Umbilical cord (tissue), 1 donor: ENCODE measurements at regions not wholly inside any gene's neighbourhood (a gene's known extent, or its start where the extent isn't known, plus 50 kb on each side); places are given as distances from the start of the nearest gene placed in this dataset.
"Not testable (repeated sequence)": the region's sequence is repeated elsewhere in the genome, so short reads cannot be mapped to it uniquely, and the experiment has no call there.

Experiments used
- DNase-seq: peaks from one replicate; pipeline ENCODE4 v3.0.0-alpha.2; 2015; ENCODE audit warnings: low spot score

DNA sequence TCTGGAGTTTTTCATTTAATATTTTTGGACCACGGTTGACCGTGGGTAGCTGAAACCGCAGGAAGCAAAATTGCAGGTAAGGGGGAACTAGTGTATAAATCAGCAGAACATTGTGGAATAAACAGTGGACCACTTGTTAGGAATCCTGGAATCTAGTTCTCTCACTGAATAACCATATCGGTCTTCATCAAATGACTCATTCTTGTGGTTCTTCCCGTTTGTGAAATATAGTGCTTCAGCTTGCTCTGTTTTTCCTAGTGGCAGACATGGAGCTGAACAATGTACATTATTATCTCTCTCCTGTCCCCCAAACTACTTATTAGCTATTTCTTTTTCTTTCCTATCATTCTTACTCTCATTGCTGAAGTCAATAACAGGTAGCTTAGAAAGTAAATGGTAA lies 61.9 kb downstream of the HSPA13 start:
- DNase-seq: no peak

DNA sequence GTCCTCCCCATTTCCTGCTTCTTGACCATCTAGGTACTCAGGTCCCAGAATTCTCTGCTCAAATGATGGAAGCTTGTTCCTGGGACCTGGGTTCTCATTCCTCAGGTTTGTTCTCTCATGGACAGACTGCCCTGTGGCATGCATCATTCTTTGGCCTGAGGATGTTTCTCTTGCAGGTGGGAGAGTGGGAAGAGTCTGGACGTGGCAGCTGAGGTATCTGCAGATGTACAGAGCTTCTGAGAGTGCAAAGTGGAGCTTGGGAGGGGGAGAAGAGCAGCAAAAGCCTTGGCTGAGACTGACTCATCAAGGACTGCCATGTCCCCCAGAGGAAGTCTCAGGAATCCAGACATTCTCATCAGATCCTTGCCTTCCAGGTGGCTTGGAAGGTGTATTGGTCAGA lies 63.1 kb downstream of the HSPA13 start:
- no peak for DNase-seq

DNA sequence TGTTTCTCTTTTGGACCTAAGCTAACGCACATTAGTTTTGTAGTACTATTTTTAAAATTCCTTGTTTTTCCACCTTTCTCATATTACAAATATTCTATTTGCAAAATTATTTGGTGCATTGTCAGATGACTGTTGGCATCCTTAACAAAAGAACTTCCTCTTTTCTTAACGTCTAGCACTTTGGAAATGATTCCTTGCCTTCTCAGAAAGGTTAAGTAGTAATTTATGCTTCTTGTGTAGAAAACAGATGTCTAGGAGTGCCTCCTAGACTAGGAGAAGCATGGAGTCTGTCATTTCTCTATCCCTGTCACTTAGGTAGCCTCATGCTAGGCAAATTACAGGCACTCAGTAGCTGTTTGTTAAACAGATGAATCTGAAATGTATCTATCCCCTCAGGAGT lies 64.4 kb downstream of the HSPA13 start:
- no peak for DNase-seq

DNA sequence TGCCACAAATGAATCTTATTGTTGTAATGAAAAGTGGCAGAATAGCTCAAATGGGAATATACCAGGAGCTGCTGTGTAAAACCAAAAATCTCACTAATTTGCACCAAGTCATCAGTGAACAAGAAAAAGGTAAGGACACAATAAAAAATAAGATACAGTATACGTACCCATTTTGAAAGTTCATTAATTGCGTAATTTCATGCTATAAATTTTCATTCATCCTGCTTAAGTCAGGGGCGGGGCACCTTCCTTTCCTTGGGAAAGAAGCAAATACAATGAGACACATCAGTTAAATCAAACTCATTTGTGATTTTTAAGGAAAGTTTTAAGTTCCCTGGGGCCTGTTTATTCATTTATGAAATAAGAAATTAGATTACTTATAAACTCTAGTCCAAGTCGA lies 65.4 kb downstream of the HSPA13 start:
- no peak for DNase-seq

DNA sequence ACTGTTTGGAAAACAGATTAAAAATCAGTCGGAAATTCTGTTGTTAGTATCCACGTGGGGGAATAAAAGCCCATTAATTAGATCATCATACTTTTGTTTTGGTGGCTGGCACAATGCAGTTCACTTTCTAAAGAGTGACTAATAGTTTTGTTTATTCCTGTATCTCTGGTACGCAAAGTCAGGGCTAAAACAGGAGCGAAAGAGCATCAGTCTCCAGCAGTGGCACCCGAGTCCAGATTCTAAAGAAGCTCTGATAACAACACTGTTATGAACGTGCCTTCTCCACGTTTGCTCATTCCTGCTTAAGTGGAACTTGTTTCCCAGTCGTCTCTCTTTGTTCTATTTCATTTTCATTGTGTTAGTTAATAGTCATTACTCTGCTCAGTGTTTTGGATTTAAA lies 69.6 kb downstream of the HSPA13 start:
- DNase-seq: peak; percentile 17

GRCh38 chr21:14312871-14313270 lies 70.1 kb downstream of the HSPA13 start:
- DNase-seq: peak; percentile 68

GRCh38 chr21:14308234-14308633 lies 74.7 kb downstream of the HSPA13 start:
- DNase-seq: no peak

DNA sequence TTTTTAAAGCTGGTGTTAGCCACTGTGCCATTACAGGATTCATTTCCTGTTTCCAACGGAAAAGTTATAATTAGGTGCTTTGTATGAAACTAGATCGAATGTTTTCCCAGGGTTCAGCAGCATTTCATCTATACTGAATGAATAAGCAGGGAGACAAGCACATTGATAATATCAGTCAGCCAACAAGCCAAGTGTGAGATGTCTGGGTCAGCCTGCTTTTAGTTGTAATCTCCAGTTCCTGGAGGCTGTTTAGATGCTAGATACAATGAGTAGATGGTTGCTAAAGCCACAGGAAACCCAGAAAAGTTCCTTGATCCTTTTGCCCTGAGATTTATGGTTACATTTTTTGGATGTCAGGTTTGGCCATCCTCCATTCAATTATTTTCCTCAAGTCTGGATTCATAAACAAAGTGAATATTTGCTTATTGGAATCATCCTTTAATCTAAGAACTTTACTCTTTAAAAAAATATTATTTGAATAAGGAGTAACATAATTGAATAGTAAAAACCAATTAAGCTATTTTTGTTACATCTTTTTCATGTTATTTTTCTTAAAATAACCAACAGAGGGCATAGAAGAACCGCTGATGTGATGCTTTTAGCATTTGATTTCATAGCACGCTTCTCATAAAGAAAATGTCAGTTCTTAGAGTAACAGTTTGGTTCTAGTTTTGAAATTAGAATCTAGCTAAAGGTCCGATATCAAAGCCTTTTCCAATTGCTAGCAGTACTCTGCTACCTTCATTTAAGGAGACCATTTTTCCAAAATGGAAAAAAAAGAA lies 76.6 kb downstream of the HSPA13 start:
- DNase-seq: peak; percentile 23

DNA sequence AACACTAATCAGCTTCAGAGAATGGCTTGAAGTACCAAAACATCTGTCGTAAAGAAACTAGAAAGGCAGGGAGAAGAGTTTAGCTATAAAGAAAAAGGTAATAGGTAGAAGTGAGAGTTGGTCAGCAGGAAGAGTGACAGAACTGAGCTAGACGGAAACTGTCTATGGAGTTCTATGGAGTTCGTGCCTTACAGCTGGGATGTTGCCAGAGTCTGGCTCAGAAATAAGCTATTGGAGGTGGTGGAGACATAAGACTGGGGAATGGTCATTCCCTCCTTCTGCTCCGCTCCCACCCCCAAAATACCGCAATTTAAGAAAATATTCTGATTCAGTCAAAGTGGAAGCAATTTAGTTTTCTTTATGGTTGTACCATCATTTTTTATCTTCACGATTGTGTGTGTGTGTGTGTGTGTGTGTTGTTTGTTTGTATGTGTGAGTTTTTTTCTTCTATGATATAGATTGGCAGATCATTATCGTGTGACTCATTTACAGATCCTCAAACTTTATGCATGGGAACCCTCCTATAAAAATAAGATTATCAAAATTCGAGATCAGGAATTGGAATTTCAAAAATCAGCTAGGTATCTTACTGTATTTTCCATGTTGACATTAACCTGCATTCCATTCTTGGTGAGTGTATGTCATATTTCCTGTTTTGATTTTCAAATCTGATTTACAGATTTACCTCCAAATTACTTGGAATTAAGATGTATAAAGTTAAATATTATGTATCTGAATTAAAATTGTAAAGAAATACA lies 79.0 kb downstream of the HSPA13 start:
- DNase-seq: no peak

GRCh38 chr21:14300074-14300473 lies 82.9 kb downstream of the HSPA13 start:
- no peak for DNase-seq

- no peak for DNase-seq
These were observed 74.6 kb downstream of the RBM11 start for GRCh38 chr21:14290576-14290975.

GRCh38 chr21:14288922-14289321 lies 73.0 kb downstream of the RBM11 start:
- peak; percentile 30 for DNase-seq

DNA sequence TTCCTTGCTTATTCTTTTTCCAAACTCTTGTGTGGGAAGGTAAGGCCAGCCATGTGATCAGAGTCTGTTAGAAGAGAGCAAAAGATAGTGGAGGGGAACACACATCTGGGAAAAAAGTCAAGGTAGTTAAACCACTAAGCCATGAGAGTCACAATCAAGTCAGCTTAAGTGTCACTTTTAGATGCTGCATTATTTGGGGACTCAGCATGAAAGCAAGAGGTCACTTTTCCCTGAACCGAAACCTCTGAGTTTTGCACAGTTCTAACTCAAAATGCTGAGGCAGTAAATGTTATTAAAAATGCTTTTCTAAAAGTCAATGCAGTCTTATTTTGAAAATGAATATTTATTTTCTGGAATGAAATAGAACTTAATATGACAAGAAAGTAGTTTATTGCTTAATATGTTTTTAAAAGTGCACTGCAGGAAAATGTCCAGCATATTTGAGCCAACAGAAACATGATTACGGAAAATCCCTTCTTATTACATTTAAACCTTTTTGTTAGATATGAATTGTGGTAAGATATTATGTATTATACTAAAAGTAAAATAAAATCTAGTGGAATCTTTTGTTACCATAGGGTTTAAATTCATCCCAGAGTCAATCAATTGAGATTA lies 69.3 kb downstream of the RBM11 start:
- DNase-seq: peak; percentile 40

GRCh38 chr21:14284481-14284880 lies 68.5 kb downstream of the RBM11 start:
- DNase-seq: peak; percentile 69

DNA sequence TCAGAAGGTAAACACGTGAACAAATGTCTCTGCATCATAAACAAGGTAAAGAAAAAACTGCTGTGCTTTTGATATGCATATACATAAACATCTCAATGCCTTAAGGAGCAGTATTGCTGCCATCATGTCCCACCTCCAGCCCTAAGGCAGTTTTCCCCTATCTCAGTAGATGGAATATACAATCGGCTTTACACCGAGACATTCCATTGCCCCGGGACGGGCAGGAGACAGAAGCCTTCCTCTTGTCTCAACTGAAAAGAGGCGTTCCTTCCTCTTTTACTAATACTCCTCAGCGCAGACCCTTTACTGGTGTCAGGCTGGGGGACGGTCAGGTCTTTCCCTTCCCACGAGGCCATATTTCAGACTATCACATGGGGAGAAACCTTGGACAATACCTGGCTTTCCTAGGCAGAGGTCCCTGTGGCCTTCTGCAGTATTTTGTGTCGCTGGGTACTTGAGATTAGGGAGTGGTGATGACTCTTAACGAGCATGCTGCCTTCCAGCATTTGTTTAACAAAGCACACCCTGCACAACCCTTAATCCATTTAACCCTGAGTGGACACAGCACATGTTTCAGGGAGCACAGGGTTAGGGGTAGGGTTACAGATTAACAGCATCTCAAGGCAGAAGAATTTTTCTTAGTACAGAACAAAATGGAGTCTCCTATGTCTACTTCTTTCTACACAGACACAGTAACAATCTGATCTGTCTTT lies 65.4 kb downstream of the RBM11 start:
- DNase-seq: not testable (repeated sequence)
